Testis (tissue), 2 donors: ENCODE measurements at regions not wholly inside any gene's neighbourhood (a gene's known extent, or its start where the extent isn't known, plus 50 kb on each side); places are given as distances from the start of the nearest gene placed in this dataset.

Experiments used
- CTCF ChIP-seq, 3 experiments: fragments of 450-650 bp in 2 of 3; fragments of 200-600 bp in 1 of 3; sonication (generic) in 1 of 3; IDR thresholded peaks; one replicate each; pipeline ENCODE4 v1.5.1; 2016 to 2019; ENCODE audit warnings: antibody characterized with exemption in 3 of 3, mild to moderate bottlenecking in 2 of 3, moderate library complexity in 1 of 3
- POLR2A ChIP-seq: fragments of 450-650 bp; IDR thresholded peaks from one replicate; pipeline ENCODE4 v1.6.1; 2017; ENCODE audit warnings: antibody characterized with exemption, mild to moderate bottlenecking, moderate library complexity

DNA sequence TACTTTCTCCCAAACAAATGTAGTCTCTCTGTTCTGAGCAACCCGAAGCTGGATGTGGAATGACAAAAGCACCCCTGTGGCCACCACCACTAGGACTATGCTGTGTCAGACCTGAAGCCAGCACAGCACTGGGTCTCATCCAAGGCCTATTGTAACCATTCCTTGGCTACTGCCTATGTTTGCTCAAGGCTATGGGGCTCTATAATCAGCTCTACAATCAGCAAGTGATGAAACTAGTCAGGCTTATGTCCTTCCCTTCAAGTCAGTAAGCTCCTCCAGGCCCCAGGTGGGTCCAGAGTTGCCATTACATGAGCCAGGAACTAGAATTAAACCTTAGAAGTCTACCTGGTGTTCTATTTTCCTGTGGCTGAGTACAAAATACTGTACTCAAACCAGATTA lies 370.2 kb downstream of the TBX15 start:
- TF ChIP-seq CTCF (IDR thresholded peaks at IDR 0.05) (no peak), POLR2A (no peak)
